Gastrocnemius medialis (tissue), 4 donors: ENCODE measurements at regions not wholly inside any gene's neighbourhood (a gene's known extent, or its start where the extent isn't known, plus 50 kb on each side); places are given as distances from the start of the nearest gene placed in this dataset.

Experiments
- ATAC-seq, 2 donors: fragments of 150-250 bp; one replicate each; pipeline ENCODE4 v1.9.1; 2016
- DNase-seq, 2 donors: peaks; one replicate each; pipeline ENCODE4 v3.0.0-alpha.2; 2019
- H3K27ac ChIP-seq, 4 donors: fragments of 200-600 bp; sonication (generic); 1 replicate in 1 of 4; 2 replicates in 3 of 4; pipeline ENCODE4 v1.5.1; 2016 to 2018; ENCODE audit warnings: mild to moderate bottlenecking in 2 of 4, moderate library complexity in 1 of 4
- H3K27me3 ChIP-seq, 3 donors: fragments of 200-600 bp; sonication (generic) in 2 of 3; 1 replicate in 1 of 3; 2 replicates in 2 of 3; pipeline versions ENCODE4 v1.5.1 to v1.6.0; 2016 to 2019; ENCODE audit warnings: mild to moderate bottlenecking in 1 of 3, moderate library complexity in 1 of 3
- H3K36me3 ChIP-seq, 2 donors: fragments of 200-600 bp; sonication (generic) in 1 of 2; one replicate each; pipeline ENCODE4 v1.5.1; 2017 to 2018
- H3K4me1 ChIP-seq, 2 donors: fragments of 200-600 bp; sonication (generic) in 1 of 2; one replicate each; pipeline ENCODE4 v1.5.1; 2016 to 2017; ENCODE audit warnings: mild to moderate bottlenecking in 2 of 2
- H3K4me3 ChIP-seq, 4 donors: fragments of 200-600 bp; sonication (generic) in 3 of 4; 1 replicate in 1 of 4; 2 replicates in 3 of 4; pipeline ENCODE4 v1.5.1; 2016 to 2019; ENCODE audit warnings: mild to moderate bottlenecking in 2 of 4
- H3K9me3 ChIP-seq, 3 donors: fragments of 200-600 bp; sonication (generic) in 2 of 3; 1 replicate in 1 of 3; 2 replicates in 2 of 3; pipeline ENCODE4 v1.5.1; 2016 to 2019
- POLR2A ChIP-seq, 2 donors: fragments of 450-650 bp; IDR thresholded peaks; one replicate each; pipeline ENCODE4 v1.6.1; 2017; ENCODE audit warnings: antibody characterized with exemption in 2 of 2, mild to moderate bottlenecking in 2 of 2, moderate library complexity in 2 of 2
- in situ Hi-C, 4 donors: fragments of 200-750 bp; cut with MboI; loops; one replicate each; pipeline versions ENCODE4 v1.15.0 to v1.8.0; 2017; ENCODE audit warnings: low sequenced_read_pairs in 4 of 4
- intact Hi-C: fragments of 100-400 bp; cut with DNase I; formaldehyde crosslinking; loops from one replicate; pipeline ENCODE4 v1.15.1; 2023; ENCODE audit warnings: low total_unique reads
- TF ChIP-seq, protein P1 (sequence below), 5 experiments: fragments of 450-650 bp in 3 of 5; fragments of 200-600 bp in 2 of 5; sonication (generic) in 2 of 5; IDR thresholded peaks in 4 of 5; conservative IDR thresholded peaks in 1 of 5; 1 replicate in 4 of 5; 2 replicates in 1 of 5; pipeline ENCODE4 v1.5.1; 2016 to 2019; ENCODE audit warnings: antibody characterized with exemption in 5 of 5, mild to moderate bottlenecking in 3 of 5, moderate library complexity in 3 of 5

DNA sequence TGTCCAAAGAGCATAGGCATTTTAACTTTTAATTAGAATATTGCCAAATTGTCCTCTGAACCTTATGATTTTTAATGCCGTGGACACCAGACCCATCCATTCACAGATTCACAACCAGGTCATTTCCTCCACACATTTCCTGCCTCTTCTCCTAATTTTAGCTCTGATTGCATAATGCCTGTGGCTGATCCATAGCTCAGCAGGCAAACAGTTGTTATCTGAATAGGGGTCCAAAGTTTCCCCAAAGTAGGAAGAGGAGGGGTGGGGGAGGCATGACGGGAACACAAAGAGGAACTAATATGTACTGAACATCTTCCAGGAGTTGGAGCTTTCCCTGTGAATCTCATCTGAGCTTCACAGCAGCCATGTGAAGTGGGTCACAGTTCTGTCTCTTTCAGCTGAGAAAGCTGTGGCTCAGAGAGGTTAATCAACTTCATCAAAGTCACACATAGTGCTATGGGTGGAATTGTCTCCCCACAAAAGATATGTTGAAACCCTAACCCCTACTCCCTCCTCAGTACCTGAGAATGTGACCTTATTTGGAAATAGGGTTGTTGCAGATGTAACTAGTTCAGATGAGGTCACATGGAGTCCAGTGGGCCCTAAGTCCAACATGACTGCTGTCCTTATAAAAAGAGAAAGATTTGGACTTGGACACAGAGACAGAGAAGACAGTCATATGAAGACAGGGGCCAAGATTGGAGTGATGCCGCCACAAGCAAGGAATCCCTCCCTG is 106.7 kb upstream of the AGBL1 start:
- no peak for DNase-seq
- H3K27me3 ChIP-seq = no peaks in the 10 kb centered on the region
- H3K9me3 ChIP-seq = no peaks in the 10 kb centered on the region
- H3K36me3 ChIP-seq = no peaks in the 10 kb centered on the region
- H3K4me1 ChIP-seq = peaks cover 12 to 18% of the 10 kb centered on the region in 2 donors
- no peak for TF ChIP-seq POLR2A (IDR thresholded peaks at IDR 0.05)
- TF ChIP-seq, protein P1, sequence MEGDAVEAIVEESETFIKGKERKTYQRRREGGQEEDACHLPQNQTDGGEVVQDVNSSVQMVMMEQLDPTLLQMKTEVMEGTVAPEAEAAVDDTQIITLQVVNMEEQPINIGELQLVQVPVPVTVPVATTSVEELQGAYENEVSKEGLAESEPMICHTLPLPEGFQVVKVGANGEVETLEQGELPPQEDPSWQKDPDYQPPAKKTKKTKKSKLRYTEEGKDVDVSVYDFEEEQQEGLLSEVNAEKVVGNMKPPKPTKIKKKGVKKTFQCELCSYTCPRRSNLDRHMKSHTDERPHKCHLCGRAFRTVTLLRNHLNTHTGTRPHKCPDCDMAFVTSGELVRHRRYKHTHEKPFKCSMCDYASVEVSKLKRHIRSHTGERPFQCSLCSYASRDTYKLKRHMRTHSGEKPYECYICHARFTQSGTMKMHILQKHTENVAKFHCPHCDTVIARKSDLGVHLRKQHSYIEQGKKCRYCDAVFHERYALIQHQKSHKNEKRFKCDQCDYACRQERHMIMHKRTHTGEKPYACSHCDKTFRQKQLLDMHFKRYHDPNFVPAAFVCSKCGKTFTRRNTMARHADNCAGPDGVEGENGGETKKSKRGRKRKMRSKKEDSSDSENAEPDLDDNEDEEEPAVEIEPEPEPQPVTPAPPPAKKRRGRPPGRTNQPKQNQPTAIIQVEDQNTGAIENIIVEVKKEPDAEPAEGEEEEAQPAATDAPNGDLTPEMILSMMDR (IDR thresholded peaks at IDR 0.05 in 4 of 5, conservative IDR thresholded peaks at IDR 0.05 in 1 of 5) = no peak
- in situ Hi-C loops (no loop called here), intact Hi-C loops (no loop called here)
- no peak overlapping the region for H3K4me3 ChIP-seq
- ATAC-seq = no peak
- H3K27ac ChIP-seq = peak overlapping the region in 3 of 4 donors; percentile 3 to 80 (median 47)

DNA sequence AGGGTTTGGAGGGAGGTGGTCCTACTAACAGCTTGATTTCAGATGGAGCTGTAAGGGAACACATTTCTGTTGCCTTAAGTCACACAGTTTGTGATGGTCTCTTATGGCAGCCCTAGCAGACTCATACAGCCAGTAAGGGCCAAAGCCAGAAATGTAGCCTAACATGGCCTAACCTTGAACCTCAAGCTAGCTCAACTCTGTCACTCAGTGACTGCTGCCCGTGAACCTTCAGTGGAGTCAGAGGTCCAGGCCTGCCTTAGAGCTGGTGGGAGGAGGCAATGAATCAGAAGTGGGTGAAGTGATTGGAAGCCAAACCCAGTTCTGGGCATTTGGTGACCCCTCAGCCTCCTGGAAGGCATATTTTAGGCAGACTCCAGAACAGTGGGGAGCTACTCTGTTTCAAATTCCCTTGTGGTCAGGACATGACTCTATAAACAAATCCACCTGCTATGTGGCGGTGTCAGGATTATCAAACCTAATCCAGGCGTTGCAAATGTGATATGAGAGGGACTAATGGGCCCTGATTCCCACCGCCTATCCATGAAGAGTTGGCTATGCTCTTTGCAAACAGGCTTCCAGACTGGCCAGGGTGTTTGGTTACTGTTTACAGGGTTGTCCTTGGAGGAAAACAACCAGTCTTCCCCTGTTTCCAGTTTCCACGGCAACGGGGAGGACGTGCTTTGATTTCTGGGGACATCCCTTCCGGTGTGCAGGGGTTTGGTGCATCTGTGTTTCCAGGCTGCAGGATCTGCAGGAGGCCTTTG is 105.9 kb upstream of the AGBL1 start:
- H3K36me3 ChIP-seq = no peaks in the 10 kb centered on the region
- no peaks in the 10 kb centered on the region for H3K27me3 ChIP-seq
- no peak overlapping the region for H3K4me3 ChIP-seq
- intact Hi-C loops = no loop called here
- peaks cover 12 to 18% of the 10 kb centered on the region in 2 donors for H3K4me1 ChIP-seq
- DNase-seq (peak in 1 of 2 donors; percentile 17), ATAC-seq (peak; percentile 61 to 64)
- TF ChIP-seq, protein P1 (IDR thresholded peaks at IDR 0.05 in 4 of 5, conservative IDR thresholded peaks at IDR 0.05 in 1 of 5) = no peak
- TF ChIP-seq POLR2A (IDR thresholded peaks at IDR 0.05) = no peak
- in situ Hi-C loops = no loop called here
- H3K27ac ChIP-seq = peak overlapping the region; percentile 3 to 80 (median 52)
- H3K9me3 ChIP-seq = no peaks in the 10 kb centered on the region

DNA sequence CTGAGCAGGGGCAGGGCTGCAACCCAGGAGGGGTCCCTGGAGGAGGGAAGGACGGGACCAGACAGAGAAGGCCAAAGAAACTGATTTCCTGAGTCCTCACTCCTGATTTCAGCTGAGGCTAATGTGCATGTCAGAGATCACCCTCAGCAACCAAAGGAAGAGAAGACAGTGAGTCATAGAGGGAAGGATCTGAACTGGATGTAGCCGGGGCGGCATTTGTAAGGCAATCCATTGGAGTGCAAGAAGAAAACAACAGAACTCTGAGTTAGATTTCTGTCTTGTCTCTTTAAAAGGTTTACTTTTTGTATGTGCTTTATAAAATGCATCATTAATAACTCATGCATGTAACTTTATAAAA is 105.3 kb upstream of the AGBL1 start:
- in situ Hi-C loops = no loop called here
- no peak for DNase-seq
- H3K9me3 ChIP-seq = no peaks in the 10 kb centered on the region
- TF ChIP-seq POLR2A (IDR thresholded peaks at IDR 0.05) = no peak
- TF ChIP-seq, protein P1 (IDR thresholded peaks at IDR 0.05 in 4 of 5, conservative IDR thresholded peaks at IDR 0.05 in 1 of 5) = no peak
- no peak overlapping the region for H3K4me3 ChIP-seq
- no peaks in the 10 kb centered on the region for H3K36me3 ChIP-seq
- H3K4me1 ChIP-seq = peaks cover 12 to 18% of the 10 kb centered on the region in 2 donors
- peak; percentile 84 to 85 for ATAC-seq
- H3K27ac ChIP-seq = peak overlapping the region; percentile 3 to 80 (median 52)
- H3K27me3 ChIP-seq = no peaks in the 10 kb centered on the region
- intact Hi-C loops = no loop called here

DNA sequence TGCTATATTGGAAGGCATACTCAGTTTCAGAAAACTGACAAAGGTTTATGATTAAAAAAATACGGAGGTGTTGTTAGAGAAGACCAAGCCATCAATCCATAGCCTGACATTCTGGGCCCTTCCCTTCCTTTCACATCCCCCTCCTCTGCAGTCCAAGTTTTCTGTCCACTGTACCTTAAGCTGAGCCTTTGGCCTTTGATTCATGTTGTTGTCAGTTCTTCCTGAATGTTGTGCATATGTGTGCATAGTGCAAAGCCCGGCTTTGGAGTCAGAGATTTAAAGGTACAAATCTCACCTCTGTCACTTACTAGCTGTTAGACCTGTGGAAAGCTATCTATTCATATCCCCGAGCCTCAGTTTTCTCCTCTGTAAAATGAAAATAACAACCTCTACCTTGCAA is 104.9 kb upstream of the AGBL1 start:
- no peak for DNase-seq
- Histone ChIP-seq H3K4me3 (no peak overlapping the region), H3K27me3 (no peaks in the 10 kb centered on the region), H3K4me1 (peaks cover 12 to 18% of the 10 kb centered on the region in 2 donors), H3K27ac (peak overlapping the region in 3 of 4 donors; percentile 17 to 80 (median 47)), H3K9me3 (no peaks in the 10 kb centered on the region), H3K36me3 (no peaks in the 10 kb centered on the region)
- in situ Hi-C loops (no loop called here), intact Hi-C loops (no loop called here)
- no peak for ATAC-seq
- TF ChIP-seq, protein P1 (IDR thresholded peaks at IDR 0.05 in 4 of 5, conservative IDR thresholded peaks at IDR 0.05 in 1 of 5) = no peak
- TF ChIP-seq POLR2A (IDR thresholded peaks at IDR 0.05) = no peak
